Activated T-helper 2 cell treated with anti-CD3 and anti-CD28 coated beads, Interferon-gamma antibody, Interleukin-2, Interleukin-4, amounts not matched to agents 10 μg/mL and 5 μg/mL and 100 μg/mL, durations not matched to agents 14 hours and 24 hours and 36 hours (primary cell): ENCODE measurements at regions not wholly inside any gene's neighbourhood (a gene's known extent, or its start where the extent isn't known, plus 50 kb on each side); places are given as distances from the start of the nearest gene placed in this dataset.
"Not testable (repeated sequence)": the region's sequence is repeated elsewhere in the genome, so short reads cannot be mapped to it uniquely, and the experiment has no call there.

Experiments used
- DNase-seq: peaks from one replicate; pipeline ENCODE4 v3.0.0; 2021; ENCODE audit warnings: low spot score
- H3K27ac Mint-ChIP-seq: one replicate; pipeline ENCODE4 v1.8.0; 2021; ENCODE audit warnings: mixed read lengths
- H3K27me3 Mint-ChIP-seq: one replicate; pipeline ENCODE4 v1.8.0; 2021; ENCODE audit warnings: low read depth, mixed read lengths
- H3K36me3 Mint-ChIP-seq: one replicate; pipeline ENCODE4 v1.8.0; 2021; ENCODE audit warnings: low read depth, mixed read lengths
- H3K4me1 Mint-ChIP-seq: one replicate; pipeline ENCODE4 v1.8.0; 2021; ENCODE audit warnings: low read depth, mixed read lengths
- H3K4me3 Mint-ChIP-seq: one replicate; pipeline ENCODE4 v1.8.0; 2021; ENCODE audit warnings: low read depth, mild to moderate bottlenecking, moderate library complexity, mixed read lengths
- H3K9me3 Mint-ChIP-seq: one replicate; pipeline ENCODE4 v1.8.0; 2021; ENCODE audit warnings: mixed read lengths
- intact Hi-C: fragments of 100-400 bp; cut with micrococcal nuclease; formaldehyde crosslinking; loops from one replicate; pipeline ENCODE4 v1.15.1; 2023

DNA sequence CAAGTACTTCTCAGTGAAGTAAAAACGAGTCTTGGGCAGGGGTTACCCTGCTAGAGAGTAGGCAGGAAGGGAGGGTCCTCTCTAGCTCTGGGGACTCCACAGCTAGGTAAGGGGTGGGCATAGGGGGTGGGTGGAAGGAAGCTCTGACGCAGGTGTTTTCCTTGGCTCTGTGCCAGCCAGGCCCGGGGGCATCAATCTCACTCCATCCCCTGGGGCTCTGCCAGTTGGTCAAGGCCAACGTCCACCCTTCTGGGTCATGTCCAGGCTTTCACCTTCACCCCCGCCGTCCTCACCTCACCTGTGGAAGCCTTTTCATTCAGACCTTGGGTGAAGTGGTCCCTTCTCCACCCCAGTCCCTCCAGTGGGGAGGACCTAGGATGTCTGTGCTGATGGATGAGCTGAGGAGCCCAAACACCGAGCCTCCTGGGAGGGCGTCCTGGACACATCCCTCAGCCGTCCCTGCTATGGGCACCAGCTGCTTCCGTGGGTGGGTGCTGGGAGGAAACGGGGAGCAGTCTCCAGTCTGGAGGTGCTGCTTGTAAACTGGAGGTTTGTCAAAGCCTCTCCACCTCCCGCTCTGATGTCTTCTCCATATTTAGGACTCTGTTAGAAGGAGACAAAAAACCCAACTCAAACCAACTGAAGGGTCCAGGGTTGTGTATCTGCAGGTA lies 71.5 kb upstream of the SFSWAP start:
- Mint-ChIP-seq H3K4me3 (no peak overlapping the region), H3K27me3 (peaks cover 12% of the 10 kb centered on the region), H3K4me1 (no peaks in the 10 kb centered on the region), H3K36me3 (no peaks in the 10 kb centered on the region), H3K9me3 (no peaks in the 10 kb centered on the region), H3K27ac (no peak overlapping the region)
- DNase-seq: no peak
- intact Hi-C loops: no loop called here

DNA sequence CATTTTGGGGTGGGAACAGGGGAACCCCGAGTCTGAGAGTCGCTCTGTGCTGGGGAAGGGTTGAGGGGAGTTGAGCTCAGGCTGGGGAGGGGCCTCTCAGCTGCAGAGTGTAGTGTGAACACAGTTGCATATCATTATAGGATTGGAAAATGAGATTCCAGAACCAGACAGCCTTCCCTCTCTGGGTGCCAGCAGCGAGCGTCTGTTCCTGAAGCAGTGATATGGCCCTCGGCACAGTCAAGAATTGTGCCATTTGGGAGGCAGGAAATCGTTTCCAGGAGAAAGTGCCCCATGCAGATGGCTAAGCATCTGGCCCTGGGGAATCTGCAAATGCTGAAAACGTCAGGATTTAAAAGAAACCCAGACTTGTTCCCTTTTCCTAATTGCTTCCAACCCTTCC lies 70.4 kb upstream of the SFSWAP start:
- no peaks in the 10 kb centered on the region for H3K4me1 Mint-ChIP-seq
- H3K36me3 Mint-ChIP-seq: no peaks in the 10 kb centered on the region
- intact Hi-C loops: no loop called here
- DNase-seq: no peak
- no peaks in the 10 kb centered on the region for H3K9me3 Mint-ChIP-seq
- no peak overlapping the region for H3K27ac Mint-ChIP-seq
- H3K27me3 Mint-ChIP-seq: peaks cover 6% of the 10 kb centered on the region
- no peak overlapping the region for H3K4me3 Mint-ChIP-seq

DNA sequence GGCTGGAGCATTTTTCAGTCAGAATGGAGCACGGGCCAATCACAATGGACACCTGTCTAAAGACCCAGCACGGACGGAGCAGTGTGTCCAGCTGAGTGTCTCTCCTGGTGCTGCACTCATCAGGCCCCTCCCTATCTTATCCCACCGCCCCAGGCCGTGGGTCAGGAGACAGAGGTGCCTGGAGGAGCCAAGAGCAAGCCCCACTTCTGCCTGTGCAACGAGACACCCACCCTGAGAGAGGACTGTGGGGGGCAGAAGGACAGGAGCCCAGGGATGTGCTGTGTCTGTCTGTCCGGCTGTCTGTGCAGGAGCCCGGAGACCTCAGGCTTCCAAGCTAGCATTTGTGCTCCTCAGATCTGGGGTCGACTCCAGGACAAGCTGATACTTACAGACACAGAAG lies 69.6 kb upstream of the SFSWAP start:
- no peak for DNase-seq
- intact Hi-C loops: no loop called here
- Mint-ChIP-seq H3K27ac (no peak overlapping the region), H3K4me3 (no peak overlapping the region), H3K27me3 (peaks cover 6% of the 10 kb centered on the region), H3K36me3 (no peaks in the 10 kb centered on the region), H3K9me3 (no peaks in the 10 kb centered on the region), H3K4me1 (no peaks in the 10 kb centered on the region)

DNA sequence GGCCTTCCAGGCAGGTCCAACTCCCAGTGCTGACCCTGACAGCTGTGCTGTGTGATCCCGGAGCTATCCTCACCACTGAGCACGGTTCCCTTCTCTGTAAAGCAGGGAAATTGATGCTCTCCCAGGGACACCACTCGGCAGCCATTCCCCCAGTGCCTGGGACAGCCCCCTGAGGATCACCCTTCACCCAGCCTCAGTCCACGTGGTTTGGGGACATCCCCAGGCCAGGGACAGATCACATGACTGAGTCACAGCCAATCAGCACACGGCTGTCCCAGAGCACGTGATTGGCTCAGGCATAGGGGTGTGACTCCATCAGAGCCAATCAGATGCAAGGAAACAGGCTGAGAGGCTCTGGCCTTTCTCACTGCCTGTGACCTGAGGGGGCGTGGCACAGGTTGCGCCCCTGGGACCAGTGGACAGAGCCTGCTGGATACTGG lies 68.8 kb upstream of the SFSWAP start:
- no peaks in the 10 kb centered on the region for H3K36me3 Mint-ChIP-seq
- no peak for DNase-seq
- peaks cover 6% of the 10 kb centered on the region for H3K27me3 Mint-ChIP-seq
- H3K4me1 Mint-ChIP-seq: no peaks in the 10 kb centered on the region
- no peaks in the 10 kb centered on the region for H3K9me3 Mint-ChIP-seq
- intact Hi-C loops: no loop called here
- H3K27ac Mint-ChIP-seq: no peak overlapping the region
- H3K4me3 Mint-ChIP-seq: no peak overlapping the region

DNA sequence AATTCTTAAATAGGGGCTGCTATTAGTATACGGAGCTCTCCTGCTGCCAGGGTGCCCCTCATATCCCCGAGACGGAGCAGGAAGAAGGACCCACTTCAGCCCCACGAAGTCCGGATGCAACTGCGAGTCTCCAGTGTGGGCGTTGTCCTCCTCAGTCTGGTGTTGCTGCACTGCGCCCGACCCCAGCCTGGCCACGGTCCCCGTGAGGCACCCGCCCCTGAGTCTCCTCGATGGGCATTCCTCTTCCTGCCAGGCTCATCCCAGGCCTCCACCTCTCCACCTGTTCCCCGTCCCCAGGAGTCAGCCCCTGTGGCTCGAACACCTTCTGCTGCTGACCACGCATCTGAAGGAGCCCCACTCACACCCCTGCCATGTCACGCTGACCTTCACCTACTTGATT lies 68.1 kb upstream of the SFSWAP start:
- no peak overlapping the region for H3K4me3 Mint-ChIP-seq
- H3K36me3 Mint-ChIP-seq: no peaks in the 10 kb centered on the region
- no peaks in the 10 kb centered on the region for H3K4me1 Mint-ChIP-seq
- intact Hi-C loops: no loop called here
- H3K27ac Mint-ChIP-seq: no peak overlapping the region
- no peaks in the 10 kb centered on the region for H3K9me3 Mint-ChIP-seq
- peaks cover 5% of the 10 kb centered on the region for H3K27me3 Mint-ChIP-seq
- DNase-seq: no peak

DNA sequence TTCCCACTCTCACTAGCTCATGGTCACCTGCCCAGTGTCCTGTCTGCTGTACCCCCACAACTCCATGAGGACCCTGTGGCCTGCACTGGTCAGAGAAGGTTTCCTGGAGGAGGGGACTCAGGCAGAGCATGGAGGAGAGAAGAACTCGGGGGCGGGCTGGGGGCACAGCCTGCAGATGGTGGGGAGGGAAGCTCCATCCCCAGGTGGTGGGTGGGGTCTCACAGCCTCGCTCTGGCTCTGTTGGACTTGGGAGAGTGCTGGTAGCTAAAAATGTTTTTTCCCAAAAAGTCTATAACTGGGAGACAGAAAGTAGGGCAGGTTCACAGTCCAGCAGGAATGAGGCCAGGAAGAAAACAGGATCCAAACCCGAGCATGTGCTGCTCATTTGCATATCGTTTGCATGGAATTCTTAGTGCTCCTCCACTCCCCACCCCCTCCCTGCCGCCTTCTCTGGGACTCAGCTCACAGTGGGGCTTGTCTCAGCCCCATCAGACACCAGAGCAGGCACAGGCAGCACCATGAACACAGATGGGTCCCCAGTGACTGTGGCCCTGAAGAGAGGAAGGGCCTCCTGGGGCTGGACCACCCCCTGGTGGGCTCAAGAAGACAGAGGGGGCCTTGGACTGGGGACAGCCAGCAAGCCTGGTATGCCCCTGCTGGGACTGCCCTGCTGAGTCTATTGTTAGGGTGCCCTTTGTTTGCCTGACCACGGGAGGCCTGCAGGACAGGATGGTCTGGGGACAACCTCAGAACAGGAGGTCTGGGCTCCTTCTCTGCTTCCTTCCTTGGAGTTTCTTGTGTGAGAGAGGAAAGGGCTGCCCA lies 67.0 kb upstream of the SFSWAP start:
- no peak overlapping the region for H3K4me3 Mint-ChIP-seq
- no peaks in the 10 kb centered on the region for H3K36me3 Mint-ChIP-seq
- intact Hi-C loops: no loop called here
- H3K9me3 Mint-ChIP-seq: no peaks in the 10 kb centered on the region
- H3K4me1 Mint-ChIP-seq: no peaks in the 10 kb centered on the region
- no peak overlapping the region for H3K27ac Mint-ChIP-seq
- H3K27me3 Mint-ChIP-seq: peaks cover 3% of the 10 kb centered on the region
- DNase-seq: no peak

DNA sequence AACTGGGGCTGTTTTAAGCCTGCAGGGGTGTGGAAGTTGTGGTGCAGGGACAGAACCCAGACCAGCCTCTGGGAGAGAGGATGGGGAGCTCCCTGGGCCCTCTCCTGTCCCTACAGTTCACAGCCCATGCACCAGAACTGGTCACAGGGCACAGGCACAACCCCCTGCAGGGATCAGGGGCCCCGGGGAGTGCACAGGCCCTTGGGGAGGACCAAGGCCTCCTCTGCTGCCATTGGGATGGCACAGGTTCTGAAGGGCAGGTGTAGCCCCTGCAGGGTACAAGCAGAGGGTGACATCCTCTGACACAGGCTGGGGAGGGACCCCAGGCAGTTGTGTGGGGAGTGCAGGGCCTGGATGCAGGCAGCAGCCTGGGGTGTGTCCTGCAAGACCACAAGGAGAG lies 66.4 kb upstream of the SFSWAP start:
- Mint-ChIP-seq H3K4me1 (no peaks in the 10 kb centered on the region), H3K27me3 (peaks cover 3% of the 10 kb centered on the region), H3K9me3 (no peaks in the 10 kb centered on the region), H3K27ac (no peak overlapping the region), H3K36me3 (no peaks in the 10 kb centered on the region), H3K4me3 (no peak overlapping the region)
- intact Hi-C loops: no loop called here
- DNase-seq: no peak

DNA sequence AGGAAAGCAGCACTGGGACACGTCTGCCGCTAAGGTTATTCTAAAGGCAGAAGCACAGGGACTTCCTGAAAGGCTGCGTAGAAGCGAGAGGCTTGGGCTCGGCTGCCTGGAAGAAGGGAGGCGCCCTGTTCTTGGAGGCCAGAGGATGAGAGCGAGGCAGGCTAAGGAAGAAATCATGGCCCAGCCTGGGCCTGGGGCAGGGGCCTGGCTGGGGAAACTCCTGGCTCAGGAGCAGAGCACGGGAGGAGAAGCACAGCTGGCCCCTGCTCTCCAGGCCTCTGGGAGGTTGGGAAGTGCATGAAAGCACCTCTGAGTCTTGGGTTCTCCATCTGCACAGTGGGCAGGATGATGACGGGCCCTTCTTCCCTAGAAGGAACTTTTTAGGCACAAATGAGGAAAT lies 66.0 kb upstream of the SFSWAP start:
- H3K4me3 Mint-ChIP-seq, H3K9me3 Mint-ChIP-seq, H3K36me3 Mint-ChIP-seq, H3K27ac Mint-ChIP-seq, H3K4me1 Mint-ChIP-seq, DNase-seq, intact Hi-C loops, H3K27me3 Mint-ChIP-seq: not testable (repeated sequence)

DNA sequence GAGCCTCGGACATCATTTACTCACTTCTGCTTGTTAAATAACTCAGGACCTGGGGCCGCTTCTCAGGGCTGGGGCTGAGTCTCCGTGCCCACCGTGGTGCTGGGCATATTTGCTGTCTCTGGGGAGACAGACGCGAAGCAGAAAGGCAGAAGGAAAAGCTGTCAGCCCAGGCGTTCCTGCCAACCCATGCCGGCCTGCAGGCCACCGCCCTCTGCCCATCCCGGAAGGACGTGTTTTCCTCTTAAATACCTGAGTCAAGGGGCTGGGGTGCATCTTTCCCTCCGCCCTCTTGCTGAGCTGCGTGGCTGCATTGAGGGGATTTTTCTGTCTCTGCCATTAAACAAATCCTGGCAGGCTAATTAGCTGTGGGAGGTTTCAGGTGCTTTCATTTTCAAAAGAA lies 65.3 kb upstream of the SFSWAP start:
- H3K4me1 Mint-ChIP-seq, H3K27ac Mint-ChIP-seq, DNase-seq, H3K36me3 Mint-ChIP-seq, H3K4me3 Mint-ChIP-seq, H3K9me3 Mint-ChIP-seq, intact Hi-C loops, H3K27me3 Mint-ChIP-seq: not testable (repeated sequence)

DNA sequence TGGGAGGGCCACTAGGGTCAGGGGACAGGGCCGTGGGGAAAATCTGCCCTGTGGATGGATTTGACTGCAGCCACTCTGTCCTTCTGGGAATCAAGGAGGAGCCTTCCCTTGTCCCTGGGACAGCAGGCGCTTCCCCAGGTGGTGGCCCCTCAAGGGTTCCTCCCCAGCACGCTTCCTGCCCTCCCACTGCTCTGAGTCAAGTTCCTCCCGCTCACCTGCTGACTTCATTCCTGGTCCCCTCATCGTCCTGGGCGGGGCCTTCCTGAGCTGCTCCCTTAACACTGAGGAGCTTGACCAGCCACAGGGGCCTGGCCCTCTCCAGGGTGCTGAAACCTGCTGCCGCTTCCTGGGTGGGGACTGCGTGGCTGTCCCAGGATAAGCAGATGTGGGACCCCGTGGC lies 64.4 kb upstream of the SFSWAP start:
- intact Hi-C loops, H3K36me3 Mint-ChIP-seq, H3K27me3 Mint-ChIP-seq, DNase-seq, H3K27ac Mint-ChIP-seq, H3K4me1 Mint-ChIP-seq, H3K4me3 Mint-ChIP-seq, H3K9me3 Mint-ChIP-seq: not testable (repeated sequence)

DNA sequence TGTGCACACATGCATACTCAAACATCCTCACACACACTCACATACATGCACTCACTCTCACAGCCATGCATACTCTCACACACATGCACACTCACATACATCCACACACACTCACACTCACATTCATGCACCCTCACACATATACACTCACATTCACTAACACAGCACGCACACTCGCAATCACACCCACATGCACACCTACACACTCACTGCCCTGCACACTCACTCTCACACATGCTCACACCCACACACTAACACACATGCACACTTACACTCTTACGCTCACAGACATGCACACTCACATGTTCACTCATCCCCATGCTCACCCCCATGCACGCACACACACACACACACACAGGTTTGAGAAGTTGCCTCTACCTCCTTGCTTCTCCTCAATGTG lies 63.2 kb upstream of the SFSWAP start:
- DNase-seq: no peak
- Mint-ChIP-seq H3K9me3 (no peaks in the 10 kb centered on the region), H3K27ac (no peak overlapping the region), H3K27me3 (peaks cover 5% of the 10 kb centered on the region), H3K4me1 (no peaks in the 10 kb centered on the region), H3K4me3 (no peak overlapping the region), H3K36me3 (no peaks in the 10 kb centered on the region)
- intact Hi-C loops: no loop called here

DNA sequence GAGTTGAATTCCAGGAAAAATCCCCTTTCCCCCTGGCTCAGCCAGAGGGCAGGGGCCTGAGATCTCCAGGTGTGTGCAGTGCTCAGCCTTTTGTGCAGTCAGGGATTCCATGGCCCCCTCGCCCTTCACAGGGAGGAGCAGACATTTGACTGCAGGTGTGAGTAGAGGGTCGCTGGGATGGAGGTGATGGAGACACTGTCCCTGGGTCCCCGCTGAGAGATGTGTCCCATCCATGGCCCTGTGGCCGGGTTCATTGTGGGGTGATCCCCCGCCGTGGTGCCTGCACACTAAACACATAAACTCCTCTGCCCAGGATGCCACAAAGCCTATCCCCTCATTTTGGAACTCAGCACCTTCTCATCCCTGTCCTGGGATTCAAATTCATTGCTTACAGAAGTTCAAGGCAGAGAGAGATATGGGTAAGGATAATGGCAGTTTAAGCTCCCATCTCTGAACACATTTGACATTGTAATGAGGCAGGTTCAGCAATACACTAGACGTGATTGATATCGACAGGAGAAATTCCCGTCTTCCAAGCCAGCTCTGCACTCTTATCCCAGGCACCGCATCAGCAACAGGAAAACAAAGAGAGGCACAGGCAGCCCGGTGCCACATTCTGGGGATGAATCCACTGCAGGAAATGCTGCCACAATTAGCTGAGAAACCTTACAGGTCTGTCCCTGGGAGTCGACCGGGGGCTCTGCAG lies 55.3 kb upstream of the SFSWAP start:
- H3K27ac Mint-ChIP-seq, intact Hi-C loops: not testable (repeated sequence)
- peaks cover 10% of the 10 kb centered on the region for H3K27me3 Mint-ChIP-seq

DNA sequence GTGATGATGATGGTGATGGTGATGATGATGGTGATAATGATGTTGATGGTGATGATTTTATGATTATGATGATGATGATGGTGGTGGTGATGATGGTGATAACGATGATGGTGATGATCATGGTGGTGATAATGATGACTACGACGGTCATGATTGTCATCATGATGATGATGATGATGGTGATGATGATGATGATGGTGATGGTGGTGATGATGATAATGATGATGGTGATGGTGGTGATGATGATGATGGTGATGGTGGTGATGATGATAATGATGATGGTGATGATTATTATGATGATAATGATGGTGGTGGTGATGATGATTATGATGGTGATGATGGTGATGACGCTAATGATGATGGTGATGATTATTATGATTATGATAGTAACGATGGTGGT lies 54.1 kb upstream of the SFSWAP start:
- intact Hi-C loops, H3K36me3 Mint-ChIP-seq, H3K9me3 Mint-ChIP-seq, DNase-seq, H3K4me3 Mint-ChIP-seq, H3K27ac Mint-ChIP-seq, H3K27me3 Mint-ChIP-seq, H3K4me1 Mint-ChIP-seq: not testable (repeated sequence)

More for the DNA sequence above, 55.3 kb upstream of the SFSWAP start:
- H3K4me1 Mint-ChIP-seq, H3K9me3 Mint-ChIP-seq, H3K36me3 Mint-ChIP-seq, DNase-seq, H3K4me3 Mint-ChIP-seq: not testable (repeated sequence)
